Caco-2 (cell line): ENCODE measurements at regions not wholly inside any gene's neighbourhood (a gene's known extent, or its start where the extent isn't known, plus 50 kb on each side); places are given as distances from the start of the nearest gene placed in this dataset.

Experiments used
- BruUV-seq: library from RNA; stranded (reverse); fragments of 400-500 nt; replicated peaks from 2 replicates; lab custom pipeline; 2021; lab: Mats Ljungman, UMichigan
- CTCF ChIA-PET: fragments of 300-600 bp; sonication (Branson Sonifier 250); formaldehyde crosslinking; loops from one replicate; lab custom pipeline; 2022; ENCODE audit warnings: antibody characterized with exemption; lab: Charles Lee
- POLR2A ChIA-PET: fragments of 300-600 bp; sonication (Branson Sonifier 250); formaldehyde crosslinking; loops from one replicate; lab custom pipeline; 2022; ENCODE audit warnings: antibody characterized with exemption; lab: Charles Lee
- DNase-seq, 2 experiments: peaks; one replicate each; pipeline versions ENCODE4 v3.0.0 to v3.0.0-alpha.2; 2020 to 2022
- H3K27me3 ChIP-seq: replicated peaks from 2 replicates; pipeline ENCODE4 v1.6.0; 2011; ENCODE audit warnings: low read length; ENCODE audit not compliant: control insufficient read depth, insufficient read depth
- H3K36me3 ChIP-seq: 2 replicates; pipeline ENCODE4 v1.5.1; 2011; ENCODE audit warnings: low read length; ENCODE audit not compliant: control insufficient read depth, insufficient read depth
- H3K4me1 ChIP-seq: fragments of 250-450 bp; sonication (Bioruptor Pico); 2 replicates; pipeline ENCODE4 v1.5.1; 2020; ENCODE audit warnings: mild to moderate bottlenecking
- H3K4me3 ChIP-seq: 2 replicates; pipeline ENCODE4 v1.5.1; 2011; ENCODE audit warnings: low read depth, mild to moderate bottlenecking, control low read depth, low read length
- H3K9me3 ChIP-seq: fragments of 250-450 bp; sonication (Bioruptor Pico); 2 replicates; pipeline ENCODE4 v1.5.1; 2020; ENCODE audit warnings: mild to moderate bottlenecking, moderate library complexity
- H3K27ac Mint-ChIP-seq: one replicate; pipeline ENCODE4 v1.8.0; 2022; ENCODE audit warnings: mixed read lengths; ENCODE audit not compliant: unreplicated experiment
- H3K27me3 Mint-ChIP-seq: one replicate; pipeline ENCODE4 v1.8.0; 2022; ENCODE audit warnings: mixed read lengths; ENCODE audit not compliant: insufficient read depth, unreplicated experiment
- H3K36me3 Mint-ChIP-seq: one replicate; pipeline ENCODE4 v1.8.0; 2022; ENCODE audit warnings: mild to moderate bottlenecking, mixed read lengths; ENCODE audit not compliant: insufficient read depth, unreplicated experiment
- H3K4me1 Mint-ChIP-seq: one replicate; pipeline ENCODE4 v1.8.0; 2022; ENCODE audit warnings: low read depth, mixed read lengths; ENCODE audit not compliant: unreplicated experiment
- H3K4me3 Mint-ChIP-seq: one replicate; pipeline ENCODE4 v1.8.0; 2022; ENCODE audit warnings: mild to moderate bottlenecking, moderate library complexity, mixed read lengths; ENCODE audit not compliant: unreplicated experiment
- H3K9me3 Mint-ChIP-seq: one replicate; pipeline ENCODE4 v1.8.0; 2022; ENCODE audit warnings: mixed read lengths; ENCODE audit not compliant: unreplicated experiment
- intact Hi-C: fragments of 100-400 bp; cut with micrococcal nuclease; formaldehyde crosslinking; loops from one replicate; pipeline ENCODE4 v1.10.0; 2022; ENCODE audit not compliant: unreplicated experiment
- TF ChIP-seq, protein P1 (sequence below), 2 experiments: fragments of 200-600 bp in 1 of 2; IDR thresholded peaks; 1 replicate in 1 of 2; 2 replicates in 1 of 2; pipeline versions ENCODE4 v1.5.1 to v1.8.0; 2011 to 2022; ENCODE audit warnings: antibody characterized with exemption in 1 of 2, control low read depth in 1 of 2, inconsistent platforms in 1 of 2, low read depth in 1 of 2, low read length in 1 of 2, mild to moderate bottlenecking in 1 of 2, moderate library complexity in 1 of 2; ENCODE audit not compliant: insufficient read depth in 1 of 2, severe bottlenecking in 1 of 2, unreplicated experiment in 1 of 2

- Mint-ChIP-seq H3K4me1 (no peaks in the 10 kb centered on the region), H3K27me3 (no peaks in the 10 kb centered on the region), H3K9me3 (no peaks in the 10 kb centered on the region), H3K27ac (no peak overlapping the region), H3K4me3 (no peak overlapping the region), H3K36me3 (no peaks in the 10 kb centered on the region)
- POLR2A ChIA-PET: no interaction called here
- H3K4me3 ChIP-seq: no peak overlapping the region
- BruUV-seq: no TSS peak
- CTCF ChIA-PET: no interaction called here
- H3K4me1 ChIP-seq: no peaks in the 10 kb centered on the region
- H3K36me3 ChIP-seq: no peaks in the 10 kb centered on the region
- TF ChIP-seq, protein P1, sequence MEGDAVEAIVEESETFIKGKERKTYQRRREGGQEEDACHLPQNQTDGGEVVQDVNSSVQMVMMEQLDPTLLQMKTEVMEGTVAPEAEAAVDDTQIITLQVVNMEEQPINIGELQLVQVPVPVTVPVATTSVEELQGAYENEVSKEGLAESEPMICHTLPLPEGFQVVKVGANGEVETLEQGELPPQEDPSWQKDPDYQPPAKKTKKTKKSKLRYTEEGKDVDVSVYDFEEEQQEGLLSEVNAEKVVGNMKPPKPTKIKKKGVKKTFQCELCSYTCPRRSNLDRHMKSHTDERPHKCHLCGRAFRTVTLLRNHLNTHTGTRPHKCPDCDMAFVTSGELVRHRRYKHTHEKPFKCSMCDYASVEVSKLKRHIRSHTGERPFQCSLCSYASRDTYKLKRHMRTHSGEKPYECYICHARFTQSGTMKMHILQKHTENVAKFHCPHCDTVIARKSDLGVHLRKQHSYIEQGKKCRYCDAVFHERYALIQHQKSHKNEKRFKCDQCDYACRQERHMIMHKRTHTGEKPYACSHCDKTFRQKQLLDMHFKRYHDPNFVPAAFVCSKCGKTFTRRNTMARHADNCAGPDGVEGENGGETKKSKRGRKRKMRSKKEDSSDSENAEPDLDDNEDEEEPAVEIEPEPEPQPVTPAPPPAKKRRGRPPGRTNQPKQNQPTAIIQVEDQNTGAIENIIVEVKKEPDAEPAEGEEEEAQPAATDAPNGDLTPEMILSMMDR (IDR thresholded peaks at IDR 0.05; ENCODE audit: insufficient read depth in 1 of 2, low read depth in 1 of 2, low read length in 1 of 2, severe bottlenecking in 1 of 2, unreplicated experiment in 1 of 2): no peak
- intact Hi-C loops: no loop called here
- no peaks in the 10 kb centered on the region for H3K9me3 ChIP-seq
- H3K27me3 ChIP-seq: no peaks in the 10 kb centered on the region
- DNase-seq: no peak
Observed at GRCh38 chr1:190975827-190976226, 498.2 kb upstream of the BRINP3 start.

GRCh38 chr1:191002768-191003167, 525.1 kb upstream of the BRINP3 start:
- Mint-ChIP-seq H3K4me3 (no peak overlapping the region), H3K9me3 (no peaks in the 10 kb centered on the region), H3K36me3 (no peaks in the 10 kb centered on the region), H3K27ac (no peak overlapping the region), H3K4me1 (no peaks in the 10 kb centered on the region), H3K27me3 (no peaks in the 10 kb centered on the region)
- Histone ChIP-seq H3K9me3 (no peaks in the 10 kb centered on the region), H3K36me3 (no peaks in the 10 kb centered on the region), H3K27me3 (no peaks in the 10 kb centered on the region), H3K4me3 (no peak overlapping the region), H3K4me1 (no peaks in the 10 kb centered on the region)
- intact Hi-C loops: no loop called here
- TF ChIP-seq, protein P1 (IDR thresholded peaks at IDR 0.05; ENCODE audit: insufficient read depth in 1 of 2, low read depth in 1 of 2, low read length in 1 of 2, severe bottlenecking in 1 of 2, unreplicated experiment in 1 of 2): no peak
- POLR2A ChIA-PET: no interaction called here
- no TSS peak for BruUV-seq
- DNase-seq: no peak
- CTCF ChIA-PET: no interaction called here

- DNase-seq: no peak
- Histone ChIP-seq H3K36me3 (no peaks in the 10 kb centered on the region), H3K27me3 (no peaks in the 10 kb centered on the region), H3K4me1 (no peaks in the 10 kb centered on the region), H3K4me3 (no peak overlapping the region), H3K9me3 (no peaks in the 10 kb centered on the region)
- no peaks in the 10 kb centered on the region for H3K9me3 Mint-ChIP-seq
- POLR2A ChIA-PET: no interaction called here
- no TSS peak for BruUV-seq
- intact Hi-C loops: no loop called here
- H3K4me1 Mint-ChIP-seq: no peaks in the 10 kb centered on the region
- no peaks in the 10 kb centered on the region for H3K36me3 Mint-ChIP-seq
- no peak overlapping the region for H3K4me3 Mint-ChIP-seq
- no peak overlapping the region for H3K27ac Mint-ChIP-seq
- CTCF ChIA-PET: no interaction called here
- TF ChIP-seq, protein P1 (IDR thresholded peaks at IDR 0.05; ENCODE audit: insufficient read depth in 1 of 2, low read depth in 1 of 2, low read length in 1 of 2, severe bottlenecking in 1 of 2, unreplicated experiment in 1 of 2): no peak
- H3K27me3 Mint-ChIP-seq: no peaks in the 10 kb centered on the region
Observed at GRCh38 chr1:191016765-191017164, 539.1 kb upstream of the BRINP3 start.
